ENCODE measurements at regions not wholly inside any gene's neighbourhood (a gene's known extent, or its start where the extent isn't known, plus 50 kb on each side); places are given as distances from the start of the nearest gene placed in this dataset.

DNA sequence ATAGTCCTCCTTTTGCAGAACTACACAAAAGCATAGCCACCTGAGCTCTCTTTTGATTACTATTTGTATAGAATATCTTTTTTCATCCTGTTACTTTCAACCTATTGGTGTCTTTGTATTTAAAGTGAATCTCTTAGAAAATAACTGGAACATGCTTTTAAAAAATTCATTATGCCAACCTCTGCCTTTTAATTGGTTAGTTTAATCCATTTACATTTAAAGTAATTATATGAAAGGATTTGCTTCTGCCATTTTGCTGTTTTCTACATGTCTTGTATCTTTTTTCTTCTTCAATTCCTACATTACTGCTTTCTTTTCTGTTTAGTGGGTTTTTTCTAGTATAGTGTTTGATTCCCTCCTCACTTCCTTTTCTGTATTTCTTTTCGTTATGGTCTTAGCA is 407.5 kb upstream of the ZEB2 start:
- Mint-ChIP-seq H3K27me3 (ENCODE audit: low read depth) (no peaks in the 10 kb centered on the region), H3K9me3 (peaks cover 45% of the 10 kb centered on the region), H3K4me3 (no peak overlapping the region), H3K27ac (no peak overlapping the region), H3K36me3 (peaks cover 29% of the 10 kb centered on the region), H3K4me1 (no peaks in the 10 kb centered on the region)
- no peak for DNase-seq (ENCODE audit: low spot score in 2 of 2, unreplicated experiment in 2 of 2)
- TF ChIP-seq, protein P1, sequence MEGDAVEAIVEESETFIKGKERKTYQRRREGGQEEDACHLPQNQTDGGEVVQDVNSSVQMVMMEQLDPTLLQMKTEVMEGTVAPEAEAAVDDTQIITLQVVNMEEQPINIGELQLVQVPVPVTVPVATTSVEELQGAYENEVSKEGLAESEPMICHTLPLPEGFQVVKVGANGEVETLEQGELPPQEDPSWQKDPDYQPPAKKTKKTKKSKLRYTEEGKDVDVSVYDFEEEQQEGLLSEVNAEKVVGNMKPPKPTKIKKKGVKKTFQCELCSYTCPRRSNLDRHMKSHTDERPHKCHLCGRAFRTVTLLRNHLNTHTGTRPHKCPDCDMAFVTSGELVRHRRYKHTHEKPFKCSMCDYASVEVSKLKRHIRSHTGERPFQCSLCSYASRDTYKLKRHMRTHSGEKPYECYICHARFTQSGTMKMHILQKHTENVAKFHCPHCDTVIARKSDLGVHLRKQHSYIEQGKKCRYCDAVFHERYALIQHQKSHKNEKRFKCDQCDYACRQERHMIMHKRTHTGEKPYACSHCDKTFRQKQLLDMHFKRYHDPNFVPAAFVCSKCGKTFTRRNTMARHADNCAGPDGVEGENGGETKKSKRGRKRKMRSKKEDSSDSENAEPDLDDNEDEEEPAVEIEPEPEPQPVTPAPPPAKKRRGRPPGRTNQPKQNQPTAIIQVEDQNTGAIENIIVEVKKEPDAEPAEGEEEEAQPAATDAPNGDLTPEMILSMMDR (IDR thresholded peaks at IDR 0.05; ENCODE audit: unreplicated experiment) = no peak

DNA sequence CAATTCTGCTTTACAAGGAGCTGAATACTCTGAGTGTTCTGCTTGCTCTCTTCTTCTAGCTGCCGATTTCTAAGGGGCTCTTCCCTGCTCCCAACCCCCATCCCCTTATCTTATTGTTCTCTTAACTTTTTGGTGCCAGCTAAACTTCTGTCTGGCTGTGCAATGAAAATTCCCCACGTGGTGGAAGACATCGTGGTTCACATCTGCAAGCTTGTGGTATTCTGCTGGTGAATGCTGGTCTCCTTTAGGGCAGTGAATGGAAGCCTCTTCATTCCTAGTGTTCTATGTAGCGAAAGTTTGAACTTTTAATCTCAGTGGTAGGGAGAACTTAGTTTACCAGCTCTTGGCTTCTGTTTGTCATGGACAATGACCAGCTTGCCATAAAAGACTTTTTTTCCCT is 406.0 kb upstream of the ZEB2 start:
- Mint-ChIP-seq H3K4me3 (no peak overlapping the region), H3K27me3 (ENCODE audit: low read depth) (no peaks in the 10 kb centered on the region), H3K27ac (no peak overlapping the region), H3K4me1 (no peaks in the 10 kb centered on the region), H3K9me3 (peaks cover 47% of the 10 kb centered on the region), H3K36me3 (peaks cover 32% of the 10 kb centered on the region)
- TF ChIP-seq, protein P1 (IDR thresholded peaks at IDR 0.05; ENCODE audit: unreplicated experiment) = no peak
- no peak for DNase-seq (ENCODE audit: low spot score in 2 of 2, unreplicated experiment in 2 of 2)

DNA sequence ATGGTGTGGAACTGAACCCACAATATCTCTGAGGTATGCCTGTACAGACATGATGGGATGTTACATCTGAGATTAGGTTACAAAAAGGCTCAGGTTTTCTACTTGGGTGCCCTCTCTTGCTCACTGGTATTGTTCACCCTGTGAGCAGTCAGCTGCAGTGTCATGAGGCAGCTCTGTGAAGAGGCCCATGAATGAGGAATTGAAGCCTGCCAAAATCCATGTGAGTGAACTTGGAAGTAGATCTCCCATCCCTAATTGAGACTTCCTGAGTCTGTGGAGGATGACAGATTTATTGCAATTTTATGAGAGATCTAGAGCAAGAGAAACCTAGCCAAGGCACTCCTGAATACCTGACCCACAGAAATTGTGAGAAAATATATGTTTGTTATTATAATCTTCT is 404.9 kb upstream of the ZEB2 start:
- H3K4me1 Mint-ChIP-seq = peaks cover 1% of the 10 kb centered on the region
- no peak overlapping the region for H3K4me3 Mint-ChIP-seq
- H3K27ac Mint-ChIP-seq = no peak overlapping the region
- TF ChIP-seq, protein P1 (IDR thresholded peaks at IDR 0.05; ENCODE audit: unreplicated experiment) = no peak
- DNase-seq (ENCODE audit: low spot score in 2 of 2, unreplicated experiment in 2 of 2) = no peak
- peaks cover 45% of the 10 kb centered on the region for H3K9me3 Mint-ChIP-seq
- peaks cover 31% of the 10 kb centered on the region for H3K36me3 Mint-ChIP-seq
- no peaks in the 10 kb centered on the region for H3K27me3 Mint-ChIP-seq (ENCODE audit: low read depth)

DNA sequence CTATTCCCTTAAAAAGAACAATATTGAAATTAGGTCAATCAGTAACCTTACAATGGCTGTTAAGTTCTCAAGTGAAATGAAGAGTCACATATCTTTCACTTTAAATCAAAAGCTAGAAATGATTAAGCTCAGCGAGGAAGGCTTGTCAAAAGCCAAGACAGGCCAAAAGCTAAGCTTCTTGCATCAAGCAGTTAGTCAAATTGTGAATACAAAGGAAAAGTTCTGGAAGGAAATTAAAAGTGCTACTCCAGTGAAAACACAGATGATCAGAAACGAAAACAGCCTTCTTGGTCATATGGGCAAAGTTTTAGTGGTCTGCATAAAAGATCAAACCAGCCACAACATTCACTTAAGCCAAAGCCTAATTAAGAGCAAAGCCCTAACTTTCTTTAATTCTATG is 402.6 kb upstream of the ZEB2 start:
- Mint-ChIP-seq H3K9me3 (peaks cover 36% of the 10 kb centered on the region), H3K36me3 (peaks cover 22% of the 10 kb centered on the region), H3K4me3 (no peak overlapping the region), H3K27me3 (ENCODE audit: low read depth) (no peaks in the 10 kb centered on the region), H3K27ac (no peak overlapping the region), H3K4me1 (peaks cover 1% of the 10 kb centered on the region)
- DNase-seq (ENCODE audit: low spot score in 2 of 2, unreplicated experiment in 2 of 2) = no peak
- TF ChIP-seq, protein P1 (IDR thresholded peaks at IDR 0.05; ENCODE audit: unreplicated experiment) = no peak

DNA sequence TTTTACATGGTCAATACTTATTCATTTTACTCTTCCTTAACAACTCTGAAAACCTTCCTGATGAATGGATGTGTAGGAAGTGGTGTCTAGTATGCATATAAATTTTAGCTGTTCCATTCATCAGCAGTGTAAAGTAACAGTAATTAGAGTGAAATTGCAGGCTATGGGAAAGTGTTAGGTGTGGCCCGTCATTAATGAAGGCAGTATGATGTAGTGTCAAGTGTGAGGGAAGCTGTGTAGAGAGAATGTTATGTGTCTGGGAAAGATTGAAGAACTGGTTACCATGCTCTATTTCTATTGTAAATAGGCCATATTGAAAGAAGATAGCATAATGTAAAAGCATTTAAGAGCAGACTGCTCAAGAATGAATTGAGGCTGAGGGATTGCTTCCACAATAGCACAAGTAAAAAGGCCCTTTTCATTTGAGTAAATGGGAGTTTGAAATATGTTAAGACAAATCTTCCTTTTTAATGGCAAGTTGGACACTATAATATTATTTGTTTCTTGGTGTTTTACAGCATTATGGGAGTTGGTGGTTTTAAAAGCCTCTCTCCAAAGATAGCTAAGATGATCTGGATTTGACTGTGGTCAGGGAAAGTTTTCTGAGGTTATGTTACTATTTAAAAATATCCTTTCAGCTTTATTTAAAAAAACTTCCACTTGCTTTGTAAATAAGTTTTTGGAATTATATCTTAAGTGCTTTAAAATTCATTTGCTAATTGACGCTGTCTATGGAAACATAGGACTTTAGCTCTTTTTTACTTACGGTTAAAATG is 401.0 kb upstream of the ZEB2 start:
- Mint-ChIP-seq H3K4me1 (peaks cover 1% of the 10 kb centered on the region), H3K27me3 (ENCODE audit: low read depth) (no peaks in the 10 kb centered on the region), H3K36me3 (peaks cover 16% of the 10 kb centered on the region), H3K4me3 (no peak overlapping the region), H3K9me3 (peaks cover 23% of the 10 kb centered on the region), H3K27ac (no peak overlapping the region)
- no peak for DNase-seq (ENCODE audit: low spot score in 2 of 2, unreplicated experiment in 2 of 2)
- TF ChIP-seq, protein P1 (IDR thresholded peaks at IDR 0.05; ENCODE audit: unreplicated experiment) = no peak

Measured in mesothelial cell of epicardium (in vitro differentiated cells).